GM19023 (cell line): ENCODE measurements at regions not wholly inside any gene's neighbourhood (a gene's known extent, or its start where the extent isn't known, plus 50 kb on each side); places are given as distances from the start of the nearest gene placed in this dataset.
"Not testable (repeated sequence)": the region's sequence is repeated elsewhere in the genome, so short reads cannot be mapped to it uniquely, and the experiment has no call there.

ENCODE experiments used
- ATAC-seq: cut with Tn5 transposase; IDR thresholded peaks from one replicate; pipeline ENCODE4 v1.9.1; 2021; ENCODE audit warnings: mild to moderate bottlenecking, moderate library complexity; ENCODE audit not compliant: unreplicated experiment

DNA sequence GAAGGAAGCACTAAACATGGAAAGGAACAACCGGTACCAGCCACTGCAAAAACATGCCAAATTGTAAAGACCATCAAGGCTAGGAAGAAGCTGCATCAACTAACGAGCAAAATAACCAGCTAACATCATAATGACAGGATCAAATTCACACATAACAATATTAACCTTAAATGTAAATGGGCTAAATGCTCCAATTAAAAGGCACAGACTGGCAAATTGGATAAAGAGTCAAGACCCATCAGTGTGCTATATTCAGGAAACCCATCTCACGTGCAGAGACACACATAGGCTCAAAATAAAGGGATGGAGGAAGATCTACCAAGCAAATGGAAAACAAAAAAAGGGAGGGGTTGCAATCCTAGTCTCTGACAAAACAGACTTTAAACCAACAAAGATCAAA, 126.3 kb upstream of the CAV2 start:
- ATAC-seq: not testable (repeated sequence)

DNA sequence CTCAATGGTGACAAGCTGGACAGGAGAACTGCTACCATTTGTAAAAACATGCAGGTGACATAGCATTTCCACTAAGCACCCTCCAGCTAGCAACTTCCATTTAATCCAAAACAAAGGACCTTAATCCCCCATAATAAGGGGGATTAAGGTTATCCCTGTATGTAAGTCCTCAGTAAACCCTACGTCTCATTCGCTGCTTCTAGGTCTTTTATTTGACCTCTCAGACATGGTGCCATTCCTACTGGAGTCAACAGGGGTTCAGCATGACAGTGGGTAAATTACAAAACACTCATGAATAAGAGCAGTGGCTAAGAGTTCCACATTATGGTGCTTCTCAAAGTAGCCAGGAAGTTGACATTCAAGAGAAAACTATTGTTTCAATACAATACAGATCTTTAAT, 121.8 kb upstream of the CAV2 start:
- no peak for ATAC-seq

GRCh38 chr7:116380025-116380424, 119.5 kb upstream of the CAV2 start:
- ATAC-seq: no peak

- no peak for ATAC-seq
Measured at GRCh38 chr7:116382375-116382774, 117.2 kb upstream of the CAV2 start.

DNA sequence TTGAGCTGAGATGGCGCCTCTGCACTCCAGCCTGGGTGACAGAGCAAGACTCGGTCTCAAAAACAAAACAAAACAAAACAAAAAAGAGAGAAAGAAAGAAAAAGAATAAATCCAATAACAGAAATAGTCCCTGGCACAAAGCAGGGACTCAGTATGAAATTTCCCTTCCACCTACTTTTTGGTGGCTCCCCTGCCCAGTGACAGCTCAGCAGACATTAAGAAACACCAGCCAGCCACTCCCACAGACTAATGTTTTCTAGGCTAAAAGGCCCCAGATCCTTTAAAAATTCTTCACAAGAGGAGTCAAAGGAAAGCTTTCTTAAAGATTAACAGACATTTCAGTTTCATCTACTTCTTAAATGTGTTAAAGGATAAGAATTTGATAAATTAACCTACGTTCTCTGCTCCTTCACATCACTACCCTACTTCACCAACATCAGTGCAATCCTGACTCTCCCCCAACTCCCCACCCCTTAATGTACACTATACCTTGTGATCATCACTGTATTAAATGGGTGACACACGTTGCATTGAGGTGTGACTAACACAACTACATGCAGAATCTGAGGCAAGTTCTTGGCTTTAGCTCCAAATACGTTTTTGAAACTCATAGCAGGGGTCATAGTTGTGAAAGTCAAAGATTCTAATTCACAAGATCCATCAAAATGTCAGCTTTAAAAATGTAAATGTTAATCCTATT, 114.5 kb upstream of the CAV2 start:
- ATAC-seq: no peak

- no peak for ATAC-seq
Measured at GRCh38 chr7:116386674-116387073, 112.9 kb upstream of the CAV2 start.

DNA sequence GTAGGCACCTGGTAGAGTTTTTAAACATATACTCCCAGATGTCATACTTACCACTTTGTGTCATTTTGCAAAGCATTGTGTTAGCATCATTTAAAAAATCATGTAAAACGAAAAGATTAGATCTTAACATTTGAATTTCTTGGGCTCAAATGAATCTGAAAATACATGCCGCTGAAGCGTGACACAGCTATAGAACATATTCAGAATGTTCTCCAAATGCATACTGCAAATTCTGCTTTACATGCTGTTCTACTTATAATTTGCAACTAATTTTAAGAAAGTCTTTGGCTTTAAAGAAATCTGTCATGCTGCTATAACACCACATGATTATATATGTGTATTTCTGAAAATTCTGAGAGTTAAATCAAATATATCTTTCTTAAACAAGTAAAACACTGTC, 109.2 kb upstream of the CAV2 start:
- ATAC-seq: no peak

DNA sequence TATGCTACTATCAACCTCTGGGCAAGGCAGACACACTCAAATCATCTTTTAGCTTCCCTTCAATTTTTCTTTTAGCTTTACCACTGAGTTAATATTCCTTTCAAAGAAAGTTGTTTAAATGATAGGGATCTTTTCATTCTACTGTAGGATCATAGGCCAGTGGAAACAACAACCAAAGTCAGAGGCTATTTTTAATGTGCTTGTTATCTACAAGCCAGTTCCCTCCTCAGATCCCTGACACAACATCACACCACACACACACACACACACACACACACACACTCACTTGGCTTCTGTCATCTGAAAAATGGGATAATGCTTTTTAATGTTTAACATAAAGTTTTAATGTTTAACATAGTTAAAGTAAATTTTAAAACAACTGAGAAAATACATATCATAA, 106.7 kb upstream of the CAV2 start:
- no peak for ATAC-seq

GRCh38 chr7:116393654-116394053, 105.9 kb upstream of the CAV2 start:
- ATAC-seq: no peak

DNA sequence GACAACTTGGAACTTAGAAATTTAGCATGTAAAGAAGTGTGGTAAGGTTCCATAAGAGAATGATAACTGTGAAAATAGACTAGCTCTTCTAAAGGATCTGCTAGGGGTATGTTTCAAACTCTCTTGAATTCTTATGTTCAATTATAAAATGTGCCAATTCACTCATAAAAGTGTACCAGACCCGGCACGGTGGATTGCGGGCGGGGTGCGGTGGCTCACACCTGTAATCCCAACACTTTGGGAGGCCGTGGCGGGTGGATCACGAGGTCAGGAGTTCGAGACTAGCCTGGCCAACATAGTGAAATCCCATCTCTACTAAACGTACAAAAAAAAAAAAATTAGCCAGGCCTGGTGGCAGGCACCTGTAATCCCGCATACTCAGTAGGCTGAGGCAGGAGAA, 105.4 kb upstream of the CAV2 start:
- no peak for ATAC-seq

- no peak for ATAC-seq
Measured at GRCh38 chr7:116395141-116395791, 104.3 kb upstream of the CAV2 start.

GRCh38 chr7:116398672-116399071, 100.9 kb upstream of the CAV2 start:
- ATAC-seq: no peak

- no peak for ATAC-seq
Measured at GRCh38 chr7:116399819-116400218, 99.7 kb upstream of the CAV2 start.

DNA sequence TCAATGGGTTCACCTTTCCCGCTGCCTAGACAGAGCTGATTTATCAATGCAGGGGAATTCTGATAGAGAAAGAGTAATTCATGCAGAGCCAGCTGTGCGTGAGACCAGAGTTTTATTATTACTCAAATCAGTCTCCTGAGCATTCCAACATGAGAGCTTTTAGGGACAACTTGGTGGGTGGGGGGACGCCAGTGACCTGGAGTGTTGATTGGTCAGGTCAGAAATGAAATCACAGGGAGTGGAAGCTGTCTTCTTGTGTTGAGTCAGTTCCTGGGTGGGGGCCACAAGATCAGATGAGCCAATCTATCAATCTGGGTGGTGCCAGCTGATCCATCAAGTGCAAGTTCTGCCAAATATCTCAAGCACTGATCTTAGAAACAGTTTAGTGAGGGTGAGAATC, 99.0 kb upstream of the CAV2 start:
- no peak for ATAC-seq

GRCh38 chr7:116401711-116402110, 97.8 kb upstream of the CAV2 start:
- no peak for ATAC-seq

DNA sequence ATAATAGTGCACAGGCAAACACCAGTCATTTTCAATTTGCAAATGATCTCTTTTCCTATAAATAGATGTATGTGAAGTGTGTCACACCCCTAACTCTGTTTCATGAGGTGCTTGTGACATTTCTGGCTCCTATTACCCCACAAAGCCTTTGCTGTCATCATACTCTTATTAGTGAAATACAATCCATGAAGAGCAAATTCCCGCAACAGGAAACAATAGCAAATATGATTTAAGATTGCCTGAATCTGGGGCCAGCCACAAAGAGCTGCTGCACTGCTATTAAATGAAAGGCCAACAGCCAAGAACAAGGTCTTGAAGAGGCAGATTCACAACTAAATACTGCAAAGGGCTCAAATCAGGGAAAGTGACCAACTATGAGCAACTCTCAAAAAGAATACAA, 96.3 kb upstream of the CAV2 start:
- ATAC-seq: no peak

- ATAC-seq: no peak
Measured at GRCh38 chr7:116404389-116404788, 95.1 kb upstream of the CAV2 start.

DNA sequence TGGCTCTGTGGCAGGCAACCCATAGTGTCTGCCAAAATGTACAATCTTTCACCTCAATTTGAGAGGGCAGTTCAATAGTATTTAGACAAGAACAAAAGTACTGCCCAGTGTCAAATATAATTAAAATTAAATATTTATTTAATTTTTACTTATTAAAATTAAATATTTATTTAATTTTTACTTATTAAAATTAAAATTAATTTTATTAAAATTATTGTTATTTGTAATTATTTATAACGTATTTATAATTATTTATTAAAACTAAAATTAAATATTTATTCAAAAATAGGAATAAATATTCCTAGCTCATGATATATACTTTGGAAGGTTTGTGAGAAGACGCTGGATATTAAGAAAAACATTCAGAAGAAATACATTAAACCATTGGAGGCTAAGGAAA, 93.7 kb upstream of the CAV2 start:
- no peak for ATAC-seq

DNA sequence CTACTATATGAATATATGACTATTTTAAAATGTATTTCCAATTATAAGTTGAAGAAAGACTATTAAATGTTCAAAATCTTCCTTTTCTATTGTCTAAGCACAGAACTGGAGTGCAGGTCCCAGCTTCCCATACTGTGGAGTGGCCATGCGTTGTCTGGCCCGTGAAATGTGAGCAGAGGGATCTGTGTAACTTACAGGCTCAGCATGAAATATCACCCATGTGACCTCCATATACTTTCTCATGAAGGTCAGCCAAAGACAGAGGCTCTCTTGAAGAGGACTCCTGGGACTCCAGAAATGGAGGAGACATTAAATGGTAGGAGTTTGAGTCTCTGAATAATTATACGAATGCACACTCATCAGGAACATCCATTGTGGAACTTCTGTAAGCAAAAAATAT, 92.4 kb upstream of the CAV2 start:
- no peak for ATAC-seq

GRCh38 chr7:116408166-116408565, 91.4 kb upstream of the CAV2 start:
- no peak for ATAC-seq

DNA sequence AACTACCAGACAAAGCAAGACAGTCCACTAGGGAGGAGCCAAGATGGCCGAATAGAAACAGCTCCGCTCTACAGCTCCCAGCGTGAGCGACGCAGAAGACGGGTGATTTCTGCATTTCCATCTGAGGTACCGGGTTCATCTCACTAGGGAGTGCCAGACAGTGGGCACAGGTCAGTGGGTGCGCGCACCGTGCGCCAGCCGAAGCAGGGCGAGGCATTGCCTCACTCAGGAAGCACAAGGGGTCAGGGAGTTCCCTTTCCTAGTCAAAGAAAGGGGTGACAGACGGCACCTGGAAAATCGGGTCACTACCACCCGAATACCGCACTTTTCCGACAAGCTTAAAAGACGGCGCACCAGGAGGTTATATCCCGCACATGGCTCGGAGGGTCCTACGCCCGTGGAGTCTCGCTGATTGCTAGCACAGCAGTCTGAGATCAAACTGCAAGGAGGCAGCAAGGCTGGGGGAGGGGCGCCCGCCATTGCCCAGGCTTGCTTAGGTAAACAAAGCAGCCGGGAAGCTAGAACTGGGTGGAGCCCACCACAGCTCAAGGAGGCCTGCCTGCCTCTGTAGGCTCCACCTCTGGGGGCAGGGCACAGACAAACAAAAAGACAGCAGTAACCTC, 90.6 kb upstream of the CAV2 start:
- not testable (repeated sequence) for ATAC-seq

DNA sequence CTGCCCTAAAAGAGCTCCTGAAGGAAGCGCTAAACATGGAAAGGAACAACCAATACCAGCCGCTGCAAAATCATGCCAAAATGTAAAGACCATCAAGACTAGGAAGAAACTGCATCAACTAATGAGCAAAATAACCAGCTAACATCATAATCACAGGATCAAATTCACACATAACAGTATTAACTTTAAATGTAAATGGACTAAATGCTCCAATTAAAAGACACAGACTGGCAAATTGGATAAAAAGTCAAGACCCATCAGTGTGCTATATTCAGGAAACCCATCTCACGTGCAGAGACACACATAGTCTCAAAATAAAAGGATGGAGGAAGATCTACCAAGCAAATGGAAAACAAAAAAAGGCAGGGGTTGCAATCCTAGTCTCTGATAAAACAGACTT, 88.8 kb upstream of the CAV2 start:
- ATAC-seq: not testable (repeated sequence)
